Caco-2 (cell line): ENCODE measurements at regions not wholly inside any gene's neighbourhood (a gene's known extent, or its start where the extent isn't known, plus 50 kb on each side); places are given as distances from the start of the nearest gene placed in this dataset.

Experiments used
- BruUV-seq: library from RNA; stranded (reverse); fragments of 400-500 nt; replicated peaks from 2 replicates; lab custom pipeline; 2021; lab: Mats Ljungman, UMichigan
- CTCF ChIA-PET: fragments of 300-600 bp; sonication (Branson Sonifier 250); formaldehyde crosslinking; loops from one replicate; lab custom pipeline; 2022; ENCODE audit warnings: antibody characterized with exemption; lab: Charles Lee
- POLR2A ChIA-PET: fragments of 300-600 bp; sonication (Branson Sonifier 250); formaldehyde crosslinking; loops from one replicate; lab custom pipeline; 2022; ENCODE audit warnings: antibody characterized with exemption; lab: Charles Lee
- DNase-seq, 2 experiments: peaks; one replicate each; pipeline versions ENCODE4 v3.0.0 to v3.0.0-alpha.2; 2020 to 2022
- H3K27me3 ChIP-seq: replicated peaks from 2 replicates; pipeline ENCODE4 v1.6.0; 2011; ENCODE audit warnings: low read length; ENCODE audit not compliant: control insufficient read depth, insufficient read depth
- H3K36me3 ChIP-seq: 2 replicates; pipeline ENCODE4 v1.5.1; 2011; ENCODE audit warnings: low read length; ENCODE audit not compliant: control insufficient read depth, insufficient read depth
- H3K4me1 ChIP-seq: fragments of 250-450 bp; sonication (Bioruptor Pico); 2 replicates; pipeline ENCODE4 v1.5.1; 2020; ENCODE audit warnings: mild to moderate bottlenecking
- H3K4me3 ChIP-seq: 2 replicates; pipeline ENCODE4 v1.5.1; 2011; ENCODE audit warnings: low read depth, mild to moderate bottlenecking, control low read depth, low read length
- H3K9me3 ChIP-seq: fragments of 250-450 bp; sonication (Bioruptor Pico); 2 replicates; pipeline ENCODE4 v1.5.1; 2020; ENCODE audit warnings: mild to moderate bottlenecking, moderate library complexity
- H3K27ac Mint-ChIP-seq: one replicate; pipeline ENCODE4 v1.8.0; 2022; ENCODE audit warnings: mixed read lengths; ENCODE audit not compliant: unreplicated experiment
- H3K27me3 Mint-ChIP-seq: one replicate; pipeline ENCODE4 v1.8.0; 2022; ENCODE audit warnings: mixed read lengths; ENCODE audit not compliant: insufficient read depth, unreplicated experiment
- H3K36me3 Mint-ChIP-seq: one replicate; pipeline ENCODE4 v1.8.0; 2022; ENCODE audit warnings: mild to moderate bottlenecking, mixed read lengths; ENCODE audit not compliant: insufficient read depth, unreplicated experiment
- H3K4me1 Mint-ChIP-seq: one replicate; pipeline ENCODE4 v1.8.0; 2022; ENCODE audit warnings: low read depth, mixed read lengths; ENCODE audit not compliant: unreplicated experiment
- H3K4me3 Mint-ChIP-seq: one replicate; pipeline ENCODE4 v1.8.0; 2022; ENCODE audit warnings: mild to moderate bottlenecking, moderate library complexity, mixed read lengths; ENCODE audit not compliant: unreplicated experiment
- H3K9me3 Mint-ChIP-seq: one replicate; pipeline ENCODE4 v1.8.0; 2022; ENCODE audit warnings: mixed read lengths; ENCODE audit not compliant: unreplicated experiment
- intact Hi-C: fragments of 100-400 bp; cut with micrococcal nuclease; formaldehyde crosslinking; loops from one replicate; pipeline ENCODE4 v1.10.0; 2022; ENCODE audit not compliant: unreplicated experiment
- TF ChIP-seq, protein P1 (sequence below), 2 experiments: fragments of 200-600 bp in 1 of 2; IDR thresholded peaks; 1 replicate in 1 of 2; 2 replicates in 1 of 2; pipeline versions ENCODE4 v1.5.1 to v1.8.0; 2011 to 2022; ENCODE audit warnings: antibody characterized with exemption in 1 of 2, control low read depth in 1 of 2, inconsistent platforms in 1 of 2, low read depth in 1 of 2, low read length in 1 of 2, mild to moderate bottlenecking in 1 of 2, moderate library complexity in 1 of 2; ENCODE audit not compliant: insufficient read depth in 1 of 2, severe bottlenecking in 1 of 2, unreplicated experiment in 1 of 2

DNA sequence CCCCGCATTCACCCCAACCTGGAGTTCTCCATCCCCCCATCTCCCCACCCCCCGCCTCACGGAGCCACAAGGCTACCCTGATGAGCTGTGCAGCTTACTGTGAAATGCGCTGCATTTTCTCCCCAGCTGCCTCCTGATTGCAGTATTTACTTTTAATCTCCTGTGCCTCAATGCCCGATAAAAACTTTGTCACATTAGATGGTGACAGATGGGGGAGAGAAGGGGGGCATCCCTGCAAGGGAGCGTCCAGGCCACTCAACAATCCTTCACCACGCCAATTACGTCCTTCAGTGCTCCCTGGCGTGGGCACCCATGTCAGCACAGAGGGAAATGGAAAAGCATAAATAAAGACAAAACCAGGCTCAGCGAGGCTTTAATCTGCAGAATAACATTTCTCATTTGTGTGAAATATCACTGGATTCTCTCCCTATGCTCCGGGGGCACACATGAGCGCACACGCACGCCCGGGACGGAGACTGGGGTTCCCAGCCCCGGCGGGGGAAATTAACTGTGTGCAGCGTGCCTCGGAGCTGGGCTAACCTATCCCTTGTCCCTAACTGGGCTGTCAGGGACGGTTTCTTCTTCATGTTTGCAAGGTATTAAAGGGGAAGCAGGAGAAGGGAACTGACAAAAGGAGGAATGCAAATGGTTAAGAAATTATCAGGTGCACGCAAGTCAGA is 186.7 kb upstream of the VASH1 start:
- TF ChIP-seq, protein P1, sequence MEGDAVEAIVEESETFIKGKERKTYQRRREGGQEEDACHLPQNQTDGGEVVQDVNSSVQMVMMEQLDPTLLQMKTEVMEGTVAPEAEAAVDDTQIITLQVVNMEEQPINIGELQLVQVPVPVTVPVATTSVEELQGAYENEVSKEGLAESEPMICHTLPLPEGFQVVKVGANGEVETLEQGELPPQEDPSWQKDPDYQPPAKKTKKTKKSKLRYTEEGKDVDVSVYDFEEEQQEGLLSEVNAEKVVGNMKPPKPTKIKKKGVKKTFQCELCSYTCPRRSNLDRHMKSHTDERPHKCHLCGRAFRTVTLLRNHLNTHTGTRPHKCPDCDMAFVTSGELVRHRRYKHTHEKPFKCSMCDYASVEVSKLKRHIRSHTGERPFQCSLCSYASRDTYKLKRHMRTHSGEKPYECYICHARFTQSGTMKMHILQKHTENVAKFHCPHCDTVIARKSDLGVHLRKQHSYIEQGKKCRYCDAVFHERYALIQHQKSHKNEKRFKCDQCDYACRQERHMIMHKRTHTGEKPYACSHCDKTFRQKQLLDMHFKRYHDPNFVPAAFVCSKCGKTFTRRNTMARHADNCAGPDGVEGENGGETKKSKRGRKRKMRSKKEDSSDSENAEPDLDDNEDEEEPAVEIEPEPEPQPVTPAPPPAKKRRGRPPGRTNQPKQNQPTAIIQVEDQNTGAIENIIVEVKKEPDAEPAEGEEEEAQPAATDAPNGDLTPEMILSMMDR (IDR thresholded peaks at IDR 0.05; ENCODE audit: insufficient read depth in 1 of 2, low read depth in 1 of 2, low read length in 1 of 2, severe bottlenecking in 1 of 2, unreplicated experiment in 1 of 2), result no peak
- Histone ChIP-seq H3K4me3 (no peak overlapping the region), H3K9me3 (no peaks in the 10 kb centered on the region), H3K36me3 (no peaks in the 10 kb centered on the region), H3K27me3 (no peaks in the 10 kb centered on the region), H3K4me1 (no peaks in the 10 kb centered on the region)
- no peaks in the 10 kb centered on the region for H3K36me3 Mint-ChIP-seq
- H3K27ac Mint-ChIP-seq, result no peak overlapping the region
- no peaks in the 10 kb centered on the region for H3K9me3 Mint-ChIP-seq
- no peak for DNase-seq
- H3K4me3 Mint-ChIP-seq, result no peak overlapping the region
- H3K27me3 Mint-ChIP-seq, result peaks cover 17% of the 10 kb centered on the region
- ChIA-PET POLR2A (no interaction called here), CTCF (no interaction called here)
- BruUV-seq, result no TSS peak
- no peaks in the 10 kb centered on the region for H3K4me1 Mint-ChIP-seq
- intact Hi-C loops, result no loop called here

DNA sequence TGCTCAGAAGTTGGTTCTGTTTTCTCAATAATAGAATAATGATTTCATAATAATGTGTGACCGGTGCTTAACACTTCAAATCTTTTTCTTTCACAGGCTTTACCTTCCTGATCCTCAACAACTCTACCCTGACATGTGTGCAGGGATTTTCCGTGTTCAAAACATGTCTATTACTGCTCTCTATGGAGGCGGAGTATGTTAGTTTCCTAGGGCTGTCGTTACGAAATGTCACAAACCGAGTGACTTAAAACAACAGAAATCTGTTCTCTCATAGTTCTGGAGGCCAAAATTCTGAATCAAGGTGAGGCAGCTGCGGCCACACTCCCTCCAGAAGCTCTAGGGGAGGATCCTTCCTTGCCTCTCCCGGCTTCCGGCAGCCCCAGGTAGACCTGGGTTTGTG is 186.2 kb upstream of the VASH1 start:
- Histone ChIP-seq H3K27me3 (no peaks in the 10 kb centered on the region), H3K4me3 (no peak overlapping the region), H3K4me1 (no peaks in the 10 kb centered on the region), H3K36me3 (no peaks in the 10 kb centered on the region), H3K9me3 (no peaks in the 10 kb centered on the region)
- Mint-ChIP-seq H3K27me3 (peaks cover 20% of the 10 kb centered on the region), H3K36me3 (no peaks in the 10 kb centered on the region), H3K4me1 (no peaks in the 10 kb centered on the region), H3K4me3 (no peak overlapping the region), H3K27ac (no peak overlapping the region), H3K9me3 (no peaks in the 10 kb centered on the region)
- CTCF ChIA-PET, result no interaction called here
- BruUV-seq, result no TSS peak
- no peak for DNase-seq
- TF ChIP-seq, protein P1 (IDR thresholded peaks at IDR 0.05; ENCODE audit: insufficient read depth in 1 of 2, low read depth in 1 of 2, low read length in 1 of 2, severe bottlenecking in 1 of 2, unreplicated experiment in 1 of 2), result no peak
- POLR2A ChIA-PET, result no interaction called here
- intact Hi-C loops, result no loop called here

DNA sequence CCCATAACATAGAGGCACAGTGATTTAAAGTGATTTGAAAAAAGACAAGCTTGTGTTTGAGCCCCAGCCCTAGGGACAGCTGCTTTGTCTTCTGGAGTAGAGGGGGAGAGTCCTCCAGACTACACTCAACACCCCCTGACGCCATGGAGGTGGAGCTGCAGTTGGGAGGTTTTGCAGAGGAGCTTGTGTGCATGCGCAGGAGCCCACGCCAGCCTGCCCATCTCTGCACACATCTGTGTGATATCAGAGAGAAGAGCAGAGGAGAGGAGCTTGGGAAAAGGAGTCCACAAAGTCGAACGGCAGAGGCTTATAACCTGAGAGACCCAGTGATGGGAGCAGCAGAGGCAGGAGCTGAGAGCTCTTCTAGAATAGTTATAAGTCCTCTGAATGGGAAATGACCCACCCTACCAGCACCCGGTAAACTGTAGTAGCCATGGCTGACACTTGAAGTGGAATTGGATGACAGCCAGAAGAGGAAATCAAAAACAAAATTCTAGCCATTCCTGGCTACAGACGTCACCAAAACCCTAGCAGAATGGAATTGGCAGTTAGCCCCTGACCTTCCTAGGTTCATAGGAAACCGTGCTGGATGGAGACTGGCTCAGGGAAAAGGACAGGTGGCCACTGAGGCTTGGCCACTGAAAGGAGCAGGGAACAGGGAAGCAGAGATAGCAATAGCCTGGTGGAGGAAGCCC is 185.1 kb upstream of the VASH1 start:
- Mint-ChIP-seq H3K27ac (no peak overlapping the region), H3K4me3 (no peak overlapping the region), H3K36me3 (no peaks in the 10 kb centered on the region), H3K27me3 (peaks cover 20% of the 10 kb centered on the region), H3K9me3 (no peaks in the 10 kb centered on the region), H3K4me1 (no peaks in the 10 kb centered on the region)
- CTCF ChIA-PET, result interaction anchor here (0.7 kb wide), 1 partner anchor 247 kb away, joined by 13 read pairs; no protein-coding TSS in a partner anchor
- Histone ChIP-seq H3K9me3 (no peaks in the 10 kb centered on the region), H3K4me3 (no peak overlapping the region), H3K36me3 (no peaks in the 10 kb centered on the region), H3K27me3 (no peaks in the 10 kb centered on the region), H3K4me1 (no peaks in the 10 kb centered on the region)
- POLR2A ChIA-PET, result no interaction called here
- TF ChIP-seq, protein P1 (IDR thresholded peaks at IDR 0.05; ENCODE audit: insufficient read depth in 1 of 2, low read depth in 1 of 2, low read length in 1 of 2, severe bottlenecking in 1 of 2, unreplicated experiment in 1 of 2), result no peak
- no peak for DNase-seq
- intact Hi-C loops, result no loop called here
- BruUV-seq, result no TSS peak
